Kidney capillary endothelial cell (primary cell): ENCODE measurements at regions not wholly inside any gene's neighbourhood (a gene's known extent, or its start where the extent isn't known, plus 50 kb on each side); places are given as distances from the start of the nearest gene placed in this dataset.
"Not testable (repeated sequence)": the region's sequence is repeated elsewhere in the genome, so short reads cannot be mapped to it uniquely, and the experiment has no call there.

ENCODE experiments used
- DNase-seq: peaks from one replicate; pipeline ENCODE4 v3.0.0-alpha.2; 2018; ENCODE audit warnings: low spot score

DNA sequence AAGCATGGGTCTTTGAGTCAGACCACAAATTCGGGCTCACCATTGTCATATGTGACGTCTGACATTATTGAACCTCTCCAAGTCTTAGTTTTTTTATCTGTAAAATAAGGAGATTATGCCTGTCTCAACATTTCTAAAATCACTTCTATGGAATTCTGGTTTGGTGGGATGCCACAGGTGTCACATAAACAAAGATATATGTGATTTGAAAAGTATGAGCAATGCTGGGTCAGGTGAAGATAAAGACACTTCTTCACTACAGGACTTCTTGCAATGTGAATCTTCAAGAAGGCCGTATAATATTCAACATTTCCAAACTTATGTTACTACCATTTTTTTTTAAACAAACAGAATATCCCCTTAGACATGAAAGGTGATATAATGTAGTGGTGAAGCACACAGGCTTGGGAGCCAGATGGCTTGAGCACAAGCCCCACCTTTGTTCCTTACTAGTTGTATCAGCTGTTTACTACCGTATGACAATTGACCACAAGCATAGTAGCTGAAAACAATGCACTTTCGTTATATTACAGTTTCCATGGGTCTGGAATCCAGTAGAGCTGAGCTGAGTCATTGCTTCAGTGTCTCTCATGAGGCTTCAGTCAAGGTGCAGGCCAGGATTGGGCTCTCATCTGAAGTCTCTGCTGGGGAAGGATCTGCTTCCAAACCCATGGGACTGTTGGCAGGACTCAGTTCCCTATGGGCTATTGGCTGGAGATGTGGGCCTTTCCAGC, 87.7 kb downstream of the UTP18 start:
- no peak for DNase-seq

DNA sequence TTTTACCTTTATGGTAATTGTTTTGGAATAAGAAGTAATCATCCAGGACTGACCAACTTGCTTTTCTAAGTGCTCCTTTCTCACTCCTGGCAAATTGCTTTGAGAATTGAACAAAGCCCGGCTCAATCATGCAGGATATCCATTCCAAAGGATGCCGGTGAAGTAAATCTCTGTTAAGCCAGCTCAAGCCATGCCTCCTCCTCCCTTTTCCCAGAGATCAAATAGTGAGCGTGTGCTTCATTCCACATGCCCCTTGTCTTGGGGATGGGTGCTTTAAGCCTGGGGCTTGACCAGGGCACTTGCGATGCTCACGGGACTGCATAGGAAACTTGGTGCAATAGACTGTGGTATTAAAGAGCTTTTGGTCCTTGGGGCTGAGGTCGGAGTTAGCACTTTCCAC, 90.7 kb downstream of the UTP18 start:
- no peak for DNase-seq

DNA sequence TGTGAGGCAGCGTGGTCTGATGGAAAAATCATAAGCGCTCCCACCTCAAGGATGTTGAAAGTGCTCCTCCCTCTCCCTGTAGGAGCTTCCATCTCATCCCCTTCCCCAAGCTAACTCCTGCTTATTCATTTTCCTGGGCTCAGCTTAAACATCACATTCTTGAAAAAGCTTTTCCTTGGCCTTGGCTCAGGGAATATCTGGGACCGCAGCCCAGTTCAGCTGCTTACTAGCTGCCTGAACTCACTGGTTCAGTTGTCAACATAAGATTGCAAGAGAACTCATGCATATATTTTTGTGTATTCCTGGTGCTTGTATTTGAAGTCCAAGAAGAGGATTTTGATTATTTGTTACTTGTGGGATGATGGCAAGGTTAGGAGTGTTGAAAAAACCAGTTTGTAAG, 91.5 kb downstream of the UTP18 start:
- DNase-seq, result no peak

GRCh38 chr17:51352798-51353197, 92.5 kb downstream of the UTP18 start:
- no peak for DNase-seq

DNA sequence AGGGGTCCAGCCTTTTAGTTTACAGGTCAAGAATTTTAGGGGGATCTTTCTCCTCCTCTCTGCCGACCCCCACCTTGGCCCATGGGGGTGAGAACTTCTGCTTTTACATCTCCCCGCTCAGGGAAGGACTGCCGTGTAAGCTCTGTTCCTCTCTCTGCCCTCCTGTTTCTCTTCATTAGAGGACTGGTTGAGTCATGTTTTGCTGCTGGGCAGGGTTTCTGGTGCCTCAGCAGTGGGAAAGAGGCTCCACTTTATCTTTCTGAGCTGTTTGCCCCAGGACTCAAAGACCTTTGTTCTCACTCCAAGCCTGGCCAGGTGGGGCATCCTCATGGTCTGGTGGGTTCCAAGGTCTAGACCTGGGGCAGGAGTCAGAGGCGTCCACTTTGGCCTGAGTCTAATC, 93.0 kb downstream of the UTP18 start:
- no peak for DNase-seq

- DNase-seq, result no peak
These were observed 94.6 kb downstream of the UTP18 start for GRCh38 chr17:51354936-51355335.

DNA sequence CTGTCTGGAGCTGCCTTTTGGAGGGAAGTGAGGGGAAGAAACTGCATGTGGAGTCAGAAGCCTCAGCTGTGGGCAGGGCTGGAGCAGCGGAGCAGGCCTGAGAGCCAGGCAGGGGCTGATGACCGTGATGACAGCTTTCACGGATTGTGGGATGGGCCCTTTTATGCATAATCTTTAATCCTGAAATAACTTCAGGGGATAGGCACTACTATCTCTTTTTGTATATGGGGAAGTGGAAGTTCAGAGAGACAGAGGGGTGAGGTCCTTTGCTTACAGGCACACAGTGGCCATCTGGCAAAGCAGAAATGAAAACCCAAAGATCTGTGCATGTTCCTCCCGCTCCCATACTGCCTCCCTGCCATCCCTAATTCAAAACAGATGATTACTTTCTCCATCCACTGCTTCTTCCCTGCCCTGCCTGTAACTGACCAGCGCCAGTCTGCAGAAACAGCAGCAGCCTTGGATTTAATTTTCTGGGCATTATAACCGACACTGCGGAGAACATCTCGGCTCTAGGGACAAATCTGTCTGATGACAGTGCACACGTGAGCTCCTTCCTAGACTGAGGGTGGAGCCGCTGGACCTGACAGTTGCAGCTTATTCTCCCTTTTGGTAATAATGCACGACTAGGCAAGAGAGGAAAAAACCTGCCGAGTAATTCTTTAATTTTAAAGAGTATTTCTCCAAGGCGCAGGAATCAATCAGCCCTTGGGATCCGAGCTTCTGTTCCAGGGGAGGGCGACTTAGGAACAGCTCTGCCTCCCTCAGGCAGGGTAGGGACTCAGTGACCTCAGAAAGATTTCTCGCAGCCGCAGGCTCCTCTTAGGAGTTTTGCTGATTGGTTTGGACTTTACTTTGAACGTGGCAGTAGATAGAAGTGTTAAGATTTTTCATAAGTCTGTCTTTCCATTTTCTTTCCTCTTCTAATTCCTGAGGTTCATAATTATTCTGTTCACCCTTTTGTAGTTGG, 95.4 kb downstream of the UTP18 start:
- no peak for DNase-seq

GRCh38 chr17:51359055-51359454, 98.7 kb downstream of the UTP18 start:
- no peak for DNase-seq

DNA sequence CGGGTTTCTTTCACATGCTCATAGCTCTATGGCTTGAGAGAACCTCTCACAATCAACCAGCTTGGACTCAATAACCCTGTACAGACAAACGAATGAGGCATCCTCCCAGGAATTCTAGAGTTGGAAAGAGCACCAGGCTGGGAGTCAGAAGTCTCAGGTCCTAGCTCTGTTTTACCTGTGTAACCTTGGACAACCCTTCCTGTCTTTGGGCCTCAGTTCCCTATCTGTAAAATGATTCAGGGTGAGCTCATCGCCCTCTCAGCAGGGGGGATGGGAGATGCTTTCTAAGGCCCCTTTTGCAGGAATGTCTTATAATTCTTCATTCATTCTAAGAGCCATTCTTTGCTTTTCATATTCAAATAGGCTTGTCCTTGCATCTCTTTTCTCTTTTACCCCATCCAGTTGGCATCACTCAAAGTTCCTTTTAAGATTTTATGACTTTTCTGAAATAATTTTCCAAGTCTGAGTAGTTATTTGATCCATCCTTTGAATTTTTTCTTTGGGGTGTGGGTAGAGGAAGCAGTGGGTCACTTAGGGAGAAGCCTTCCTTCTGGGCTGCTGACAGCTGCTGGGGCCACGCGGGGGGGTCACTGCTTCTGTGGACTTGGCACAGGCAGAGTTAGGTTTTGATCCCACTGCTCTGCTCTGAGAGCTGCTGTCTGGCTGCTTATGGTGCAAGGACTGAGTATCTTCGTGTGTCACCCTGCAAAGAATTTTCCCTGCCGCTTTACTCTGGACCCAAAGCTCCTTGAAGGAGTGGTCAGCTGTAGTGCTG, 102.7 kb downstream of the UTP18 start:
- DNase-seq, result no peak

DNA sequence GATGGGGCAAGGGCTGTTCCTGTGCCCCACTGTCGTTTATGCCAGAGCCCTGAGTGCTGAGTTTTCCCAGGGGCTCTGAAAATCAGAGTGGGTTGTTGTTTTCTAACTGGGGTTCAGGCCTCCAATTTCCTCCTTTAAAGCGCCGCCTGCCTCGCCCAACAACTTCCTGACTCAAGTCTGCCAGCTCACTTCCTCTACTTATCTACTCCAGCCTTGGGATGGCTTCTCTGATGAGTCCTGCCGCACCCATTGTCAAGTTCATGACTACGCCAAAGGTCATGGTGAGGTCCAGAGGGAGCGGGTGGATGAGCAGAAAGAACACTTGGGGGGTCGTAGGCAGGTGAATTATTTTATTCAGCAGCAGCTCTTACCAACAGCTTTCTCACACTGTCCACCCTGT, 104.7 kb downstream of the UTP18 start:
- peak; percentile 10 for DNase-seq

DNA sequence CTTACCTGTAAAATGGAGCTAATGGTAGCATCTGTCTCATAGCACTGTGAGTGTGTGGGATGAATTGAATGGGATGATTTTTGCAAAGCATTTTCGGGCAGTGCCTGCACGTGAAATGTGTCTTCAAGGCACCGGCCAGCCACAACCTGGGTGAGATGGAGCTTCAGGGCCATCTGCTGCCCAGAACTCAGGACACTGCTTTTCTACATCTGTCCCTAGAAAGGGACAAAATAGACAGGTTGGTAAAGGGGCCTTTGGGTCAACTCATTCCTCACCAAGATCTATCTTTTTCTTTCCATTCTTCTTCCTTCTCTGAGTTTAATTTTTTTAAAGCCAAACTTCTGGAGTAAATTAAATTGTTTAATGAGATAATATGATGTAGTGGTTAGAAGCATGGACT, 106.5 kb downstream of the UTP18 start:
- DNase-seq, result no peak

- not testable (repeated sequence) for DNase-seq
These were observed 107.5 kb downstream of the UTP18 start for GRCh38 chr17:51367836-51368235.

- peak; percentile 71 for DNase-seq
These were observed 111.4 kb downstream of the UTP18 start for GRCh38 chr17:51371732-51372151.

DNA sequence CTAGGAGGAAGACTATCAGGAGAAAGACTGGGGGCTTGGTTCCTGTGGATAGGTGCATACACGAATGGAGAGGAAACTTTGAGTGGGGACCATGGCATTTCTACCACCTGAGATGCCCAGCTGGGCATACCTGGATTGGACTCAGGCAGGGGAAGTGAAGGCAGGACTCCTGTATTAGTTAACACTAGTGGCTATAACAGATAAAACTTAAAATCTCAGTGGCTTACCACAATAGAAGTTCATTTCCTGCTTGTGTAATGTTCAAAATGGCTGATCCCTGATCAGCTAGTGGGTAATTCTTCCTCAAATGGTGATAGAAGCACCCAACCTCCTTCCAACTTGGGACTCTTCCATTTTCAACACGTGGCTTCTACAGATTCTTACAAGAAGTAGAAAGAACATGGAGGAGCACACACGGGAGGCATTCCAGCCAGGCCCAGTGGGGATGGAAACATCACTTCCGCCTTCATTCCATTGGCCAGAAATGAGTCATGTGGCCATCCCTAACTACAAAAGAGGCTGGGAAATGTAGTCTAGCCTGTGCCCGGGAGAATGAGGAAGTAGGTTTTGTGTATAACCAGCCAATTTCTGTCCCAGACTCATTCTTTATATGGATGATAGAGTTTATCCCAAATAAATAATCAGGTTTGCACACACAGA, 112.1 kb downstream of the UTP18 start:
- DNase-seq, result peak; percentile 48

- DNase-seq, result no peak
These were observed 113.3 kb downstream of the UTP18 start for GRCh38 chr17:51373489-51374152.

- DNase-seq, result no peak
These were observed 113.9 kb downstream of the UTP18 start for GRCh38 chr17:51374209-51374608.

- DNase-seq, result no peak
These were observed 115.4 kb downstream of the UTP18 start for GRCh38 chr17:51375771-51376170.

DNA sequence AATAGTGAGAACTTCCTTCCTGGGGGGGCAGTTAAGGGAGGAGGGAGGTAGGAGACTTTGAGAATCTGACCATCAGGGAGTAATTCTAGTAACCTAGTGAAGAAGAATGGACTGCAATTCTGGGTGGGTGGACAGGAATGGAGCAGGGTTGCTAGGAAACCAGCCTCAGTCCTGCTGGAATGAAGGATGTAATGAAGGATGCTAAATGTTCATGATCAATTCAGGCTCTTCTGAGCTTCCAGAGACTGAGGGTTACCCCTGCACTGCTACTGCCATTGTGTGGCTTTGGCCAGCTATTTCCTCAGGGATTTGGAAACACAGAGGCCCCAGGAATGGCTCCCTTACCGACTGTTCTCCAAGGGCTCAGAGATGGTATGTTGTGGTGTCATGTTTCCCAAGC, 116.4 kb downstream of the UTP18 start:
- DNase-seq, result no peak

DNA sequence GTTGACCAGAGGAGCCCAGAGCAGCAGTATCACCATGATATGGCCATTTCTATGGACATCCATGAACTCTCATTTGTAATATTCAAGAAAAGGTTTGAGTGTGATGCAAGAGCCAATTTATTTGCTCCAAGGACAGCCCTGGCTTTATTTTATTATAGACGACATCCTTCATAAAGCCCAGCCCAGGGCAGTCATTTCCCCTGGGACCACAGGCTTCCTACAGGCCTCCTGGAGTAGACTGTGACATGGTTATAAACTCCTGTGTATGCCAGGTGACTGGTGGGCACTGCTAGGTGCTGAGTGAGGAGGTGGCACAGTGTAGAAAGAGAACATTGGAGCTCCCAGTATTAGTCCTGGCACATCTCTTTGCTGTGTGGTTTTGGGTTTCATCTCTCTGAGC, 120.9 kb downstream of the UTP18 start:
- DNase-seq, result no peak

GRCh38 chr17:51385208-51385607, 124.9 kb downstream of the UTP18 start:
- DNase-seq, result no peak

GRCh38 chr17:51387582-51387981, 127.2 kb downstream of the UTP18 start:
- no peak for DNase-seq
